Stimulated activated naive B cell treated with anti-CD40 and anti-IgM and Interleukin-4, amounts not matched to agents 10 μg/mL and 1 μg/mL and 100 μg/mL, for 72 hours (primary cell): ENCODE measurements at regions not wholly inside any gene's neighbourhood (a gene's known extent, or its start where the extent isn't known, plus 50 kb on each side); places are given as distances from the start of the nearest gene placed in this dataset.

ENCODE experiments used
- ATAC-seq, 2 donors: fragments of 150-1000 bp; cut with Tn5 transposase; replicated peaks; 2 replicates each; pipeline ENCODE4 v1.10.0; 2021; ENCODE audit warnings: moderate library complexity in 1 of 2
- DNase-seq: peaks from one replicate; pipeline ENCODE4 v3.0.0; 2021
- H3K27ac Mint-ChIP-seq: one replicate; pipeline ENCODE4 v1.8.0; 2022; ENCODE audit warnings: mild to moderate bottlenecking, mixed read lengths
- H3K27me3 Mint-ChIP-seq, 2 donors: one replicate each; pipeline ENCODE4 v1.8.0; 2022; ENCODE audit warnings: mixed read lengths in 2 of 2
- H3K36me3 Mint-ChIP-seq, 2 donors: one replicate each; pipeline ENCODE4 v1.8.0; 2022; ENCODE audit warnings: mixed read lengths in 2 of 2, mild to moderate bottlenecking in 1 of 2
- H3K4me1 Mint-ChIP-seq, 2 donors: one replicate each; pipeline ENCODE4 v1.8.0; 2022; ENCODE audit warnings: mixed read lengths in 2 of 2, mild to moderate bottlenecking in 1 of 2
- H3K4me3 Mint-ChIP-seq, 2 donors: one replicate each; pipeline ENCODE4 v1.8.0; 2022; ENCODE audit warnings: mild to moderate bottlenecking in 2 of 2, mixed read lengths in 2 of 2, moderate library complexity in 1 of 2
- H3K9me3 Mint-ChIP-seq, 2 donors: one replicate each; pipeline ENCODE4 v1.8.0; 2022; ENCODE audit warnings: mixed read lengths in 2 of 2, mild to moderate bottlenecking in 1 of 2

DNA sequence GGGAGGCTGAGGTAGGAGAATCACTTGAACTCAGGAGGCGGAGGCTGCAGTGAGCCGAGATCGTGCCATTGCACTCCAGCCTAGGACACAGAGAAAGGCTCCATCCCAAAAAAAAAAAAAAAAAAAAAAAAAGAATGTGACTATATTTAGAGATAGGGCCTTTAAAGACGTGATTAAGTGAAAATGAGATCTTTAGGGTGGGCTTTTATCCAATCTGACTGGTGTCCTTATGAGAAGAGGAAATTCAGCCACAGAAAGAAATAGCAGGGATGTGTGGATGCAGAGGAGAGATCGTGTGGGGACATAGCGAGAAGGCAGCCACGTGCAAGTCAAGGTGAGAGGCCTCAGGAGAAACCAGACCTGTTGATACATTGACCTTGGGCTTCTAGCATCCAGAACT, 69.9 kb upstream of the ACSL3 start:
- H3K36me3 Mint-ChIP-seq = no peaks in the 10 kb centered on the region

DNA sequence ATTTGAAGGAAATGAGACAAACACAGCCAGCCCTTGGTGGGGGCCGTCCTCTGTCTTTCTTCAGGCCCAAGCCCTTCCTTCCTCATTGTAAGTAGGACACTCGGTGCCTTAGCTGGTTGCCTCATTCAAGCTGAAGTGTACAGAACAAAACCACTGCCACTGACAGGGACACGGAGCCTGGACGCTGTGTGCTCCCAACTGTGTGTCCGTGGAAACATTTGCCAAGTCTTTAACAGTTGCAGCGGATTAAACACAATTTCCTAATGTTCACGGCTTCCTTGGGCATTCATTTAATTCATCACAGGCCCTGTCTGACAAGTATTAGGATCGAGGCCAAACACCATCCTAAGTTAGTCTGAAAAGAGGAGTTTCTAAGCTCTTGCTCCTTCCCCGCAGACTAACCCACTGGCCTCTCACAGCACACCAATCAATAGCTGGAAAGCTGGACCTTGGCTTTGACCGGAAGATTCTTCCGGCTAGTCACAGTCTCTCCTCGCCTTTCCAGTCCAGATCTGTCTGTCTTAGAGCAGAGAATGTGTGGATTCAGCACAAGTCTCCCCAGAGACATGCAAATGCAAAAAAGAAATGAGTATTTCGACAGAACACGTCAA, 68.7 kb upstream of the ACSL3 start:
- no peak overlapping the region for H3K4me3 Mint-ChIP-seq
- H3K4me1 Mint-ChIP-seq = peaks cover 9 to 12% of the 10 kb centered on the region in 2 donors

More for the DNA sequence above, 69.9 kb upstream of the ACSL3 start:
- peaks cover 9 to 16% of the 10 kb centered on the region in 2 donors for H3K4me1 Mint-ChIP-seq
- H3K4me3 Mint-ChIP-seq = no peak overlapping the region
- no peaks in the 10 kb centered on the region for H3K9me3 Mint-ChIP-seq
- no peak for ATAC-seq
- DNase-seq = no peak
- no peaks in the 10 kb centered on the region for H3K27me3 Mint-ChIP-seq
- no peak overlapping the region for H3K27ac Mint-ChIP-seq

DNA sequence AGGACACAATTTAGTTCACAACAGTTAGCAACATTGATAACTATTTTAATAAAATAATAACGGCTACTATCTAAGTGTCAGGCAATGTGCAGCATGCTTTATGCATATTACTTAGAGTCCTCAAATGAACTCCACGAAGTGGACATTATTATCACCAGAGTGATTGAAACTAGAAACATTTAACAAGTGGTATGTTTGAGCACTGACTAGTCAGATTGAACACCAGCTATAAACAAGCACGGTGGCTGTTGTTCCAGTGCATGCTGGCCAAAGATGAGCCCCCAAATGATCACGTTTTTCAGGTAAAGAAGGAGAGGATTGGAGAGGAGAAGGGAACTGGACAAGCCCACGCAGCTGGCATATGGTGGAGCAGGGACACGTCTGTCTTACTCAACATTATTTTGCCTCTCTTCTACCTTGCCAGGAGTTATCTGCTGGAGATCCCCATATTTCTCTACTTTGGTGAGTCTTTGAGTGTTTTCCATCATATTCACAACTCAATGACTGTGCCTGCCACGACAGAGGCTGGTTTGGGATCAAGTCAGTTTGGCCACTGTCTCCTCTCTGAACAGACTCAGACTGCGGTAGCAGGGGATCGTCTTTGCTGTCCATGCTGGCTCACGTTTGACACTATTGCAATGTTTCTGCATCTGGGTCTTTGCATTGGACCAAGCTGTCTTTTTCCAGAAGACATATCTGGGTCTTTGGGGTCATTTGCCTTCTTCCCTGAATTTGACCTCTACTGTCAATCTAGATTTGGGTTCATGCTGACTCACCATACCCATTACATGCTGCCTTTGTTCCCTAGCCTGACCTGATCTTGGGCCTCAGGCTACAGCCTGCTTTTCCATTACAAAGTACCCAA, 66.0 kb upstream of the ACSL3 start:
- Mint-ChIP-seq H3K27me3 (no peaks in the 10 kb centered on the region), H3K36me3 (no peaks in the 10 kb centered on the region), H3K9me3 (no peaks in the 10 kb centered on the region), H3K4me3 (no peak overlapping the region), H3K27ac (no peak overlapping the region), H3K4me1 (peaks cover 1 to 2% of the 10 kb centered on the region in 2 donors)
- ATAC-seq (no peak), DNase-seq (no peak)

More for the DNA sequence above, 68.7 kb upstream of the ACSL3 start:
- H3K36me3 Mint-ChIP-seq = no peaks in the 10 kb centered on the region
- DNase-seq (no peak), ATAC-seq (no peak)
- no peak overlapping the region for H3K27ac Mint-ChIP-seq
- H3K9me3 Mint-ChIP-seq = no peaks in the 10 kb centered on the region
- no peaks in the 10 kb centered on the region for H3K27me3 Mint-ChIP-seq

DNA sequence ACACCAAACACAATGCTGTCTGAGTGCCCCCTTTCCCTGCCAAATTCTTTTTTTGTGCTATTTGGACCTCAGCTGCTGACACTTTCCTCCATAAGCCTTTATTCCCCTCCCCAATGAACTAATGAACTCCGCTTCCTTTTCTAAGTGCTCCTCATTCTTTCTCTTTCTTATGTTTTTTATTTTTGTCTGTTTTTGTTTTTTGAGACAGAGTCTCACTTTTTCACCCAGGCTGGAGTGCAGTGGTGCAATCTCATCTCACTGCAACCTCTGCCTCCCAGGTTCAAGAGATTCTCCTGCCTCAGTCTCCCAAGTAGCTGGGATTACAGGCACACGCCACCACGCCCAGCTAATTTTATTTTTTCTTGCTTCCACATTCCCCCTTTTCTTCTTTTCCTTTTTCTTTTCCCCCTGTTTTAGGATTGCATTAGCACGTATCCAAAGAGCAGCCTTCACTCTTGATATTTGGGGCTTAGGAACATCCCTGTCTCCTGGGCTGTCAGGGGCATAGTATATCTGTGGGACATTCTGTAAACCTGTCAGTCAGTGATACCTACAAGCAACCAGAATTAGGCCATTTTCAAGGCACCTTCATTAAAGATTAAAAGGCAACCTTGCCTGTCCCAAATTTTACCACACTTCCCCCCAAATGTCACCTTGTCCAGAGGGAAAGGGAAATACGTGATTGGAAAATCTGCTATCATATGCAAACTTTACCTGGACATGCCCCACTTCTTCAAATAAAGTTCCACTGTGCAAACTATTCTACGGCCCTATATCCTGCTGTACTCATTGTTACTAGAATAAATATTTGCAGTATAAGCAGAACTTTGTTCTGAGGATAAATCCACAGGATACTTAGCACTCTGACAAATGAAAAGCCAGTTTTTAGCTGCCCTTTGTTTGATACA, 65.1 kb upstream of the ACSL3 start:
- no peaks in the 10 kb centered on the region for H3K4me1 Mint-ChIP-seq
- H3K27me3 Mint-ChIP-seq = no peaks in the 10 kb centered on the region
- ATAC-seq = no peak
- H3K9me3 Mint-ChIP-seq = no peaks in the 10 kb centered on the region
- DNase-seq = no peak
- no peaks in the 10 kb centered on the region for H3K36me3 Mint-ChIP-seq
- H3K4me3 Mint-ChIP-seq = no peak overlapping the region
- H3K27ac Mint-ChIP-seq = no peak overlapping the region

DNA sequence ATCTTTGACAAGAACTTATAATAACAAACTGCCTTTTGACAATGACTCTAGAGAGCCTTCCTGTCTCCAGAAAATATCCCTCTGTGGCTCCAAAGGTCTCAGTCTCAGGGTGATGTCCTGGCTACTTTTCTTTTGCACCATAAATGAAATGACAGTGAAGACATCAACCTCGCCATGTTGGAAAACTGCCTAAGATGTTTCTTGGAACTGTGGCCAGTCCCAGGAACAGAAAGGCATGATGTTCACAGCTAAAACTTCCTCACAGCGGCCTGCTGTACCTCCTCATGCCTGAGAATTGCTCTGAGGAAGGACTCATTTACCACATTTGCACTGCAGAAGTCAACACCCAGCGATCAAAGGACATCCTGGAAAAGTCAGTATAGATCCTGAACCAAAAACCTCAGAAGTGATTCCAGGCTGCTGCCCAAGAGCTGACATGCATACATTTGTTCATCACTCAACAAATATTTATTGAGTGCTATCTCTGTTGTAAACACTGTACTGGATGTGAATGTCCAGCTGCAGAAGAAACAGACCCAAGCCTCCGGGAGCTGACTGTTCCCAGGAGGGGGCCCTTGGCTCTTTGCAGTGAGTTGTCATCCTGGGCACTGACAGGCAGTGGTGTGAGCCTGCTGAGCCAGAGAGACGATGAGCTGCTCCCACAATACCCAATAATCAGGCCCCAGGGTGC, 64.3 kb upstream of the ACSL3 start:
- Mint-ChIP-seq H3K4me3 (no peak overlapping the region), H3K27ac (no peak overlapping the region), H3K36me3 (no peaks in the 10 kb centered on the region), H3K9me3 (no peaks in the 10 kb centered on the region), H3K4me1 (no peaks in the 10 kb centered on the region), H3K27me3 (no peaks in the 10 kb centered on the region)
- DNase-seq = no peak
- no peak for ATAC-seq

DNA sequence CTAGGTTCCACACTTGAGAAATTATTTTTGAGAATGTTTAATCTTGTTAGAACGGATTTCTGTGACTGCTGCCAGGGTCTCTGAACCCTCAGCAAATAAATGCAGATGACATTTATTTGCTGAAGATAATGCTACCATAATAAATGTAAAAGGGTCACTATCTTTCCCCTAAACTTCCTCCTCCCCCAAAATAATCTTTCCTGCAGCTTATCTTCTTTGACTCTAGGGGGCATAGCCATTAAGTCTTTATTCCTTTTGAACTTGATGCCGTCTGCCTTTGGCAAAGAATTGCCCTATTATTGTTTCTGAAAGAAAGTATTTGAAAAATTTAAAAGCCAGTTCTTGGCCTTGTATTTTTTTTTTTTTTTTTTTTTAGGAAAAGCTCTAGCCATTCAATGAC, 63.6 kb upstream of the ACSL3 start:
- Mint-ChIP-seq H3K27ac (no peak overlapping the region), H3K27me3 (no peaks in the 10 kb centered on the region), H3K36me3 (no peaks in the 10 kb centered on the region), H3K4me3 (no peak overlapping the region), H3K9me3 (no peaks in the 10 kb centered on the region), H3K4me1 (no peaks in the 10 kb centered on the region)
- DNase-seq = no peak
- ATAC-seq = peak; percentile 45 to 56

DNA sequence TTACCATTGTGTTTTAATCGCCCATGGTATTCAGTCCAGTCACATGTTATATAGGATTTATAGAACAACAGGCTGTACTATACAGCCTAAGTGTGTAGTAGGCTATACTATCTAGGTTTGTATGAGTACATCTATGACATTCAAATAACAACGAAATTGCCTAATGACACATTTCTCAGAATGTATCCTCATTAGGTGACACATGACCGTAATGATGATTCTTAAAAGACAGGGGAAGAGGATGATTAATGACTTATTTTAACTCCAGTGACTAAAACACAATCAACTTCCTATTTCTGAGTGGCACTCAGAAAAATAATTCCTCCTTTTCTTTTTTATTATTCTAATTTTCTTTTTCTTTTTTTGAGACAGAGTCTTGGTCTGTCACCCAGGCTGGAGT, 63.0 kb upstream of the ACSL3 start:
- peak; percentile 31 to 42 for ATAC-seq
- no peak for DNase-seq

DNA sequence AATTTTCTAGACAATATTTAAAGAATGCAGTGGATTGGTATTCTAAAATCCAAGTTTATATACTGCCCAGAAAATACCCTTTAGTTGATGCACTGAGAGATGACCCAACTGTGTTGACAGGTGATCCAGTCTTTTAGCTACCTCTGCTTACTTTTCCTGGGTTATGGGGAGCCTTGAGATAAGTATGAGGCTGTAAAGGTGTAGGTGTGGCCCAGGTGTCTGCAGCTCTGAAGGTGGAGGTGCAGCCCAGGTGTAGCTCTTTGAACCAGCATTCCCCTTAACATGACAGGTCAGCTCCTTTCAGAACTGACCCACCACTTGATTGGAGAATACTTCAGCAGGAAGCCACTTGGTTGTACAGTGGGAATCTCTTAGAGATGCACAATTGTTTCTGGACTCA, 62.3 kb upstream of the ACSL3 start:
- ATAC-seq (no peak), DNase-seq (no peak)
- H3K9me3 Mint-ChIP-seq = no peaks in the 10 kb centered on the region
- H3K4me3 Mint-ChIP-seq = no peak overlapping the region
- H3K4me1 Mint-ChIP-seq = no peaks in the 10 kb centered on the region
- H3K36me3 Mint-ChIP-seq = no peaks in the 10 kb centered on the region
- H3K27me3 Mint-ChIP-seq = no peaks in the 10 kb centered on the region
- no peak overlapping the region for H3K27ac Mint-ChIP-seq

More for the DNA sequence above, 63.0 kb upstream of the ACSL3 start:
- no peaks in the 10 kb centered on the region for H3K27me3 Mint-ChIP-seq
- no peak overlapping the region for H3K27ac Mint-ChIP-seq
- no peaks in the 10 kb centered on the region for H3K9me3 Mint-ChIP-seq
- H3K4me1 Mint-ChIP-seq = no peaks in the 10 kb centered on the region
- no peak overlapping the region for H3K4me3 Mint-ChIP-seq
- H3K36me3 Mint-ChIP-seq = no peaks in the 10 kb centered on the region

DNA sequence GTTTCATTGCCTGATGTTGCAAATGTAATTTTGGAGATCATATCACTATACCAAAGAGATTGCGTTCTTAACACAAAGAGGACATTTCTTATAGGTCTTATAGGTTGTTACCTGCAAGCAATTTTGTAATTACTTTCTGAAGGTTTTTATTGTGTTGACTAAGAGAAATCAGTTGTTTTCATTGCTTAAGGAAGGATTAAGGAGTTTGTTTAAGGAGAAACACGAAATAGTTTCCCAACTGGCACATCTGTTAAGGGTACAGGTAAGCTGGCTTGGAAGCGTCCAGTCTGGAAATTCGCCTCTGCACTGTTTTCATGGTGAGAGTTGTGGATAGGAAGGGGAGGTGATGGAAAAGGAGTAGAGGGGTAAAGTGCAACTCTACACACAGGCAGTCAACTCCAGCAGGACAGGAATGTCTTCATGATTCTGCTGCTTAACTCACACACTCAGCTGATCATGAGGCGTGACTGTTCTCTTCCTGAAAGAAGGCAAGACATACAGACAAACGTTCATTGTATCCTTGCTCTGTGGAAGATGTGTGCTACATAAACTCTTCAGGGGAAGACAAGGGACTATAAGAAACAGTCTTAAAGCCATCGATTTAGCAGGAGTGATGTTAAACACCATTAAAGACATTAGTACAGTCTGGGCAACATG, 61.4 kb upstream of the ACSL3 start:
- peaks cover 0 to 5% of the 10 kb centered on the region in 2 donors for H3K27me3 Mint-ChIP-seq
- ATAC-seq (no peak), DNase-seq (no peak)
- H3K27ac Mint-ChIP-seq = no peak overlapping the region
- H3K4me3 Mint-ChIP-seq = no peak overlapping the region
- H3K36me3 Mint-ChIP-seq = no peaks in the 10 kb centered on the region
- no peaks in the 10 kb centered on the region for H3K4me1 Mint-ChIP-seq
- H3K9me3 Mint-ChIP-seq = no peaks in the 10 kb centered on the region

DNA sequence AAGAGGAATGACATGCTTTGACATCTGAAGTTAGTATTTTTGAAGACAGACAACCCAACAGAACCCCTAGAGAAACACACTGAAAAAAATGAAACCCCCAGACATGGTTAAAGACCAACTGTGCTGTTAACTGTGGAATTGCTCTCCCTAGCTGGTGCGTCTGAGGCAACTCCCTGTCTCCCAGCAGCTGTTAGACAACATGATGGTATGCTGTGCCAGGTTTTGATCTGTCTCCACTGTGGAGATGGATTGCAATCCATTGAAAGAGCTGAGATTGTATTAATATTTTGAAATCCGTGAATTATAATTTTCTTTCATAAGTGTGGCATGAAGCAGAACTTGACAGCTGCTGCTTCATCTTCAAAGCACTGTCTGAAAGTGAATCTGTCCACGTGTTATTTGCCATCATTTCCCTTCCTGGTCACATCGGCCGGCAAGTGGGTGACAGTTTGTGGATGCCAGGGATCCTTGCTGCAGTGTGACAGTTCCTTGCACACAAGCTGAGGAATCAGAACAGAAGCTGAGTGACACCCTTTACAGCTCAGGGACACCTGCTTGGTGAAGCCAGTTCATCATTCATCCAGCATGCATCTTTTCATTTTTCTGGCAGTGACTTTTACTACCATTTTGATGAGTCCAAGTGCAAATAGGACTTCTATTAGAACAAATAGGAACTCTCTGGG, 58.2 kb upstream of the ACSL3 start:
- ATAC-seq (no peak), DNase-seq (no peak)
- peaks cover 5 to 6% of the 10 kb centered on the region in 2 donors for H3K27me3 Mint-ChIP-seq
- H3K4me1 Mint-ChIP-seq = no peaks in the 10 kb centered on the region
- no peaks in the 10 kb centered on the region for H3K9me3 Mint-ChIP-seq
- H3K36me3 Mint-ChIP-seq = no peaks in the 10 kb centered on the region
- H3K4me3 Mint-ChIP-seq = no peak overlapping the region
- H3K27ac Mint-ChIP-seq = no peak overlapping the region

DNA sequence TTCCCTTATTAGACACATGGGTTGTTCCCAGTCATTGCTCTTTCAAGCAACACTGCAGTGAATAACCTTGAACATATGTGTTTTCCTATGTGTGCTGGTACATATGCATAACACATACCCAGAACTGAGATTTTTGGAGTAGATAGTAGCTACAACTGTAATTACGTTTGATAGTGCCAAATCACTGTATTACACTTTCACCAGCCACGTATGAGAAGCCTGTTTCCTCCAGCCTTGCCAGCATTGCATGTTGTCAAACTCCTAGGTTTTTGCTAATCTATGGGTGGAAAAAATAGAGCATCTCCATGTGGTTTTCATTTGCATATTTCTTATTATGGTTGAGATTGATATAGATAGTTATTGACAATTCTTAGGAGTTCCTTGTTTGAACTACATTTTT, 56.5 kb upstream of the ACSL3 start:
- Mint-ChIP-seq H3K4me3 (no peak overlapping the region), H3K4me1 (no peaks in the 10 kb centered on the region)

DNA sequence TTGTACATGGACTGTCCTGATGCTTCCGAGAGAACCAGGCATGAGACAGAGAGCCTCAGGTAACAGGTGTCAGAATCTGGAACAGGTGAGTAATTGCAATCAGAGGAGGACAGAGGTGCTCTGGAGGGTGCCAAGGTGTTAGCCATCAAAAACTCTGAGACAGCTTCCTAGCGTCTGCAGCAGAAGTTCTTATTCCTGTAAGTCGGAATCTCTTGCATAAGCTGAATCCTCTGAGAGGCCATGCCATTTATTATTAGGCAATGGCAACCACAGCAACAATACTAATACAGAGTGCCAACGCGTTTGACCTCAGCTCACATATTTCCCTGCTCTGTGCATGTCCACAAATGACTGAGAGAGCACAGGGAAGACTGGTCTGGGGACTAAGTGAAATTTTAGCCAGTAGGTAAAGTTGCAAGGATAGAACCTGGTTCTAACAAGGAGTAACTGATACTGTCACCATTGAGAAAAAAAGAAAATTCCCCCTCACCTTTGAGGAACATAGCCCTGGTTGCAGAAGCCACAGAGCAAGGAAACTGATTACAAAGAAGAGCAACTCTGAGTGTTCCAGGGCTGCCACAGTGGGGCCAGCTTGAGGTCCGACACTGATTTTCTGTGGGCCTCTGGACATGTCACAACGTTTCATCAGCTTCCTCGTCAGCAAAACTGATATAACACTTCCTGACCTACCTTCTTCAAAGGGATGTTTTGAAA, 55.1 kb upstream of the ACSL3 start:
- Mint-ChIP-seq H3K36me3 (no peaks in the 10 kb centered on the region), H3K9me3 (no peaks in the 10 kb centered on the region), H3K4me3 (no peak overlapping the region), H3K27me3 (peaks cover 12 to 25% of the 10 kb centered on the region in 2 donors), H3K27ac (no peak overlapping the region), H3K4me1 (no peaks in the 10 kb centered on the region)
- no peak for ATAC-seq
- DNase-seq = no peak

More for the DNA sequence above, 56.5 kb upstream of the ACSL3 start:
- H3K27ac Mint-ChIP-seq = no peak overlapping the region
- DNase-seq = no peak
- peaks cover 7 to 14% of the 10 kb centered on the region in 2 donors for H3K27me3 Mint-ChIP-seq
- no peaks in the 10 kb centered on the region for H3K9me3 Mint-ChIP-seq
- ATAC-seq = no peak
- H3K36me3 Mint-ChIP-seq = no peaks in the 10 kb centered on the region
